ENCODE measurements at regions not wholly inside any gene's neighbourhood (a gene's known extent, or its start where the extent isn't known, plus 50 kb on each side); places are given as distances from the start of the nearest gene placed in this dataset.
A peak's percentile ranks its signal among the peaks of the same experiment; 100 is the strongest.
"Not testable (repeated sequence)": the region's sequence is repeated elsewhere in the genome, so short reads cannot be mapped to it uniquely, and the experiment has no call there.

DNA sequence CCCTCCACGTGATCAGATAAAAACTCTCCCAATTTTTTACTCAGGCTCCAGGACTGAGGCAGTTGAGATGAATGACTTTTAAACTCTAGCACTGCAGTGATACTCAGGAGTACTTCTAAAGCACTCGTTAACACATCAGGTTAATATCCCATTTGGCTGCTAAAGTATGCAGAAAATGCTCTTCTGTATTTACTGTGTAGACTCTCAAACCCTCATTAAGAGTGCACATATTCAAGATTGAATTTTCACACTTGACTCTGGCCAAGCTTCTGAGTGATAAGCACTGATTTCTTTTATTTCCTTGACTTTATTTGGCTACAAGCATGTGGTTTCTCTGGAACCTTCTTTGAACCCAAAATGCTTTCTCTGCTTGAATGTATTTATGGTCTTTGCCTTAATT, 392.3 kb upstream of the NECTIN3 start:
- no peak for DNase-seq (ENCODE audit: low read depth)
- TF ChIP-seq, protein P1, sequence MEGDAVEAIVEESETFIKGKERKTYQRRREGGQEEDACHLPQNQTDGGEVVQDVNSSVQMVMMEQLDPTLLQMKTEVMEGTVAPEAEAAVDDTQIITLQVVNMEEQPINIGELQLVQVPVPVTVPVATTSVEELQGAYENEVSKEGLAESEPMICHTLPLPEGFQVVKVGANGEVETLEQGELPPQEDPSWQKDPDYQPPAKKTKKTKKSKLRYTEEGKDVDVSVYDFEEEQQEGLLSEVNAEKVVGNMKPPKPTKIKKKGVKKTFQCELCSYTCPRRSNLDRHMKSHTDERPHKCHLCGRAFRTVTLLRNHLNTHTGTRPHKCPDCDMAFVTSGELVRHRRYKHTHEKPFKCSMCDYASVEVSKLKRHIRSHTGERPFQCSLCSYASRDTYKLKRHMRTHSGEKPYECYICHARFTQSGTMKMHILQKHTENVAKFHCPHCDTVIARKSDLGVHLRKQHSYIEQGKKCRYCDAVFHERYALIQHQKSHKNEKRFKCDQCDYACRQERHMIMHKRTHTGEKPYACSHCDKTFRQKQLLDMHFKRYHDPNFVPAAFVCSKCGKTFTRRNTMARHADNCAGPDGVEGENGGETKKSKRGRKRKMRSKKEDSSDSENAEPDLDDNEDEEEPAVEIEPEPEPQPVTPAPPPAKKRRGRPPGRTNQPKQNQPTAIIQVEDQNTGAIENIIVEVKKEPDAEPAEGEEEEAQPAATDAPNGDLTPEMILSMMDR (IDR thresholded peaks at IDR 0.05; ENCODE audit: insufficient read depth, low read depth, low read length, missing control alignments) = no peak
- H3K4me3 ChIP-seq (ENCODE audit: low read length) = no peak overlapping the region

DNA sequence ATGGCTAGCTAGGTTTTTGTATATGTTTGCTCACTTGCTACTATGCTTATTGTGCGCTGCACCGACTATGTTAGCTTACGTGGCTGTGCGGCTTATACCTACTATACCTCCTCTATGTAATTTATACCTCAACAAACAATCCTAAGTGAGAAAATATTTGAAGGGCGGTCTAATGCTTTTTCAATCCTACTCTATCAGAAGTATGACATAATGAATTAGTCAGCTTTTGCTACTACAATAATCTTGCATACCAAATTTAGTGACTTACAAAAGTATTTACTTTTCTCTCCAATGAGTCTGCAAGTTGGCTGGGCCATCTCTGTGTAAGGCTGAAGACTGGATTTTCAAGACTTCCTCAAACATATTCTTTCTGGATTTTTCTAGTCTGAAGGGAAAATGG, 391.2 kb upstream of the NECTIN3 start:
- H3K4me3 ChIP-seq (ENCODE audit: low read length) = no peak overlapping the region
- TF ChIP-seq, protein P1 (IDR thresholded peaks at IDR 0.05; ENCODE audit: insufficient read depth, low read depth, low read length, missing control alignments) = no peak
- peak; percentile 11 for DNase-seq (ENCODE audit: low read depth)

DNA sequence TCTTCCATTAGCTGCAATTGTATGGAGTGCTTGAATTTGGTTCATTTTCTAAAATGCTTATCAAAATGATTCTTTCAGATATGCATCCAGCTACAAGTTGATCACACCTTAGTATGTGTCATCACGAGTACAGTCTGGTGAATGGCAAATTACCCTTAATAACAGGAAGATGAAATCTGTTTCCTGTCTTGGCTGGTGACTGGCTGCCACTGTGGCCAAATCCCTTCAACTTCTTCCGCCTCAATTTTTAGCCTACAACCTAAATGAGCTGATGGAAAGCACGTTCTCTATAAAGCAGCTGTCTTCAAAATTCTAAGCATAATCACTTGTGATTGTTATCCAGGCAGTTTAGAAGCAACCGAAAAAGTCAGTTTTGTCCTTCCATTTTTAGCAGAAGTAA, 387.1 kb upstream of the NECTIN3 start:
- no peak overlapping the region for H3K4me3 ChIP-seq (ENCODE audit: low read length)
- DNase-seq (ENCODE audit: low read depth) = peak; percentile 10
- TF ChIP-seq, protein P1 (IDR thresholded peaks at IDR 0.05; ENCODE audit: insufficient read depth, low read depth, low read length, missing control alignments) = no peak

DNA sequence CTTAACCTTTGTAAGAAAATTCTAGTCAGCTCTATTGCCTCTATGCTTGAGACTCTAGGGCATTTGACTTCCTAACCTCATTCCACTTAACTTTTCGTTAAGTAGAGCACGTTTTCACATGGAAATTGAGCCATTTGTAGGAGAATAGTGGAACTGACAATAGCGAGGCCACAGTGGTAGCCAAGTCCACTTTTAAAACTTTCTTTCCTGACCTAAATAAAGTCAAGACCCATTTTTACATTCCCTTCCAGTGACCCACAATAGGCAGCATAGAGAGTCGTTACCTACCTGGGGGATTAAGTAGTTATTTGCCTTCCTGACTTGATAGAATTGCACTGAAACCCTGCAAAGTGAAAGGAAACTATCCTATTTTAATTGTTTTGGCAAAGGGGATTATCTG, 386.0 kb upstream of the NECTIN3 start:
- no peak overlapping the region for H3K4me3 ChIP-seq (ENCODE audit: low read length)
- no peak for DNase-seq (ENCODE audit: low read depth)
- TF ChIP-seq, protein P1 (IDR thresholded peaks at IDR 0.05; ENCODE audit: insufficient read depth, low read depth, low read length, missing control alignments) = no peak

DNA sequence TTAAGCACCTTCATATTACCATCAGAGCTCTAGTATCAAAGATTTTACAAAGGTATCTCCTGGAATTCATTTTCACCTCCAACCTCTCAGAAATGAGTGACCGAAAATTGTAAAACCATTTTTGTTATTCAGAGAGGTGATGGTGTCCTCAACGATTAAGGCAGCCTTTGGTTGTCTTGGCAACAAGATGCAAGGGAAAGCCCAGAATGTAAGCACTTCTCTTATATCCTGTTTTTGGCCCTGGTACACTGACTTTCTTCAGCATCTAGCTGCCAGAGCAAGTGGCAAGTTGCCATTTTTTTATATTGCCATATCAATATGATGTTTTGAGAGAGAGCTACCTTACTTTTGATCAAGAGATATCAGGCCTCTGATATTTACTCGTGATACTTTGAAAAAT, 384.9 kb upstream of the NECTIN3 start:
- H3K4me3 ChIP-seq (ENCODE audit: low read length) = no peak overlapping the region
- no peak for DNase-seq (ENCODE audit: low read depth)
- TF ChIP-seq, protein P1 (IDR thresholded peaks at IDR 0.05; ENCODE audit: insufficient read depth, low read depth, low read length, missing control alignments) = no peak

DNA sequence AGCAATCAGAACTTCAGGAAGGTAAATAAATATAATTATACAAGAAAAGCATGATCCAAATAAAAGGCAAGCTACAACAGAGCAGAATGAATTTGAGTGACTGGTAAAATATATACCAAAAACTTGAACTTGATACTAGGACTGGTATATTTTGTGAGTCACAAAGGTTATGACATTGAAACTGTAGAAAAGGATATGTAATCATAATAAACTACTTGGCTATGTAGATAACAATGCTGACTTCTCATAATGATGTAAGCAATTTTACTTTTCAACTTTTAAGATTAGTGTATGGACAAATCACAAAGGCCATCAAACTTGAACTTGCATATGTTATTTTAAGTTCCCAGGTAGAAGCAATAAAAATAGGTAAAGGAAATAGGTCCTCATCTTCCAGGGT, 384.5 kb upstream of the NECTIN3 start:
- TF ChIP-seq, protein P1 (IDR thresholded peaks at IDR 0.05; ENCODE audit: insufficient read depth, low read depth, low read length, missing control alignments) = no peak
- no peak overlapping the region for H3K4me3 ChIP-seq (ENCODE audit: low read length)
- DNase-seq (ENCODE audit: low read depth) = no peak

DNA sequence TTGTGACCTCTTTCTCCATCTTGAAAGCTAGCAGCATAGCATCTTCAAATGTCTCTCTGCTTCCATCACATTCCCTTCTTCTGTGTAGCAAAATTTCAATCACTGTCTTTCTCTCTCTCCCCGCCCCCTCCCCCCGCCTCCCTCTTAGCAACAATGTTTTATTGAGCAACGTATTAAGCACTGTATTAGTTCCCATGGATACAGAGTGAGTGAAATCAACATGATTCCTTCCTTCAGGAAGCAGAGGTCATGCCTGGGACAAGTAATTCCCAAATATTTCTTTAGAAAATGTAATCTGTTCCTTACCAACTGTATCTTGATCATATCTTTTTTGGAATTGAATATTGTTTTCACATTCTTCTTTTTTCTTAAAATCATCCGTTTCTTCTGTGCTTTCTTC, 373.7 kb upstream of the NECTIN3 start:
- no peak for DNase-seq (ENCODE audit: low read depth)
- no peak overlapping the region for H3K4me3 ChIP-seq (ENCODE audit: low read length)
- TF ChIP-seq, protein P1 (IDR thresholded peaks at IDR 0.05; ENCODE audit: insufficient read depth, low read depth, low read length, missing control alignments) = no peak

DNA sequence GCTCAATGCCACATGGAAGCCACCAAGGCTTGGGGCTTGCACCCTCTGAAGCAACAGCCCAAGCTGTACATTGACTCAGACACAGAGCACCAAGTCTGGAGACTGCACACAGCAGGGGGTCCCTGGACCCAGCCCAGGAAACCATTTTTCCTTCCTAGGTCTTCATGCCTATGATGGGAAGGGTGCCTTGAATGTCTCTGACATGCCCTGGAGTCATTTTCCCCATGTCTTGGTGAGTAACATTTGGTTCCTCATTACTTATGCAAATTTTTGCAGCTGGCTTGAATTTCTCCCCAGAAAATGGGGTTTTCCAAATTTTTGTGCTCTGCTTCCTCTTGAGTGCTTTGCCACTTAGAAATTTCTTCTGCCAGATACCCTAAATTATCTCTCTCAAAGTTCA, 367.3 kb upstream of the NECTIN3 start:
- H3K4me3 ChIP-seq (ENCODE audit: low read length); DNase-seq (ENCODE audit: low read depth): not testable (repeated sequence)

Measured in epithelial cell of esophagus (primary cell).